ENCODE measurements at regions not wholly inside any gene's neighbourhood (a gene's known extent, or its start where the extent isn't known, plus 50 kb on each side); places are given as distances from the start of the nearest gene placed in this dataset.

GRCh38 chr6:1552296-1552761 lies 57.4 kb upstream of the FOXC1 start:
- DNase-seq (ENCODE audit: low read depth in 2 of 2), result peak; percentile 30 to 42
- H3K4me3 ChIP-seq (replicated peaks in 1 of 2; ENCODE audit: low read depth in 2 of 2, low read length in 2 of 2), result no peak overlapping the region
- TF ChIP-seq, protein P1, sequence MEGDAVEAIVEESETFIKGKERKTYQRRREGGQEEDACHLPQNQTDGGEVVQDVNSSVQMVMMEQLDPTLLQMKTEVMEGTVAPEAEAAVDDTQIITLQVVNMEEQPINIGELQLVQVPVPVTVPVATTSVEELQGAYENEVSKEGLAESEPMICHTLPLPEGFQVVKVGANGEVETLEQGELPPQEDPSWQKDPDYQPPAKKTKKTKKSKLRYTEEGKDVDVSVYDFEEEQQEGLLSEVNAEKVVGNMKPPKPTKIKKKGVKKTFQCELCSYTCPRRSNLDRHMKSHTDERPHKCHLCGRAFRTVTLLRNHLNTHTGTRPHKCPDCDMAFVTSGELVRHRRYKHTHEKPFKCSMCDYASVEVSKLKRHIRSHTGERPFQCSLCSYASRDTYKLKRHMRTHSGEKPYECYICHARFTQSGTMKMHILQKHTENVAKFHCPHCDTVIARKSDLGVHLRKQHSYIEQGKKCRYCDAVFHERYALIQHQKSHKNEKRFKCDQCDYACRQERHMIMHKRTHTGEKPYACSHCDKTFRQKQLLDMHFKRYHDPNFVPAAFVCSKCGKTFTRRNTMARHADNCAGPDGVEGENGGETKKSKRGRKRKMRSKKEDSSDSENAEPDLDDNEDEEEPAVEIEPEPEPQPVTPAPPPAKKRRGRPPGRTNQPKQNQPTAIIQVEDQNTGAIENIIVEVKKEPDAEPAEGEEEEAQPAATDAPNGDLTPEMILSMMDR (IDR thresholded peaks at IDR 0.05; ENCODE audit: low read depth, low read length), result peak; percentile 44

DNA sequence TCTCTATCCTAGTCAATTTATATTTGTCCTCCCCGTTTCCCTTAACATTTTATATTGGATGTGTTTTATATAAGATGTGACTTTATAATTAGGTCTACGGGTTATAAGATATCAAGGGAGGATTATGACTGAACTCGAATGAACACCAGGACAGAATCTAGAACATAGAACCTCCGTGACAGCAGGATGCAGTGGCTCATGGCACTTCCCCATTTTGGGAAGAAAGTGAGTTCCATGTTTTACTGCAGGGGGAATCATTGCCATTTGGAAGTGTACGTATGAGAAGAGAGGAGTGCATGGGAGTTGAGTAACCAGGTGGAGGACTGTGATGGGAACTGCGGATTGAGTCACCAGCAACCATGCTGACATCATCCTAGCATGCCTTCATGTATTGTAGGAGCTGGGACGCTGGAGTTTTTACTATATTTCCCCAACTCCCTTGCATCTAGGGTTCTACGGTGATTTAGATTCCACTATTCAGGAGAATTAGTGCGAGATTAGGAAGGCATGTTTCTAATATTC lies 56.1 kb upstream of the FOXC1 start:
- TF ChIP-seq, protein P1 (IDR thresholded peaks at IDR 0.05; ENCODE audit: low read depth, low read length), result no peak
- peak in 1 of 2 donors; percentile 28 for DNase-seq (ENCODE audit: low read depth in 2 of 2)

DNA sequence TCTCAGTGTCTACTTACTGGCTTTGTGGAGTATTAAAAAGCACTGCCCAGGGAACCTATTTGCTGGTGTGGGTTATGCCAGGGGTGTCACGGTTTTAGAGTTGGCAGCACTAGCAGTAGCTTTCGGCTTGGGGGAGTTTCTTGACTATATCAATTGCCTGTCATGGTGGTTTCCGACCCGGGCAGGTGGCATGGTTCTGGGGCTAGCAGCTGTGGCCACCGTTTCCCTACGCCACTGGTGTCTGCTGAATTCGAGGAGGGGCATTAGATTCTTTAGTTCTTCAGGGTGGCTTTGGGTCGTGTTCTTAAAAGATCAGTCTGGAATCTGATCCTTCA lies 55.6 kb upstream of the FOXC1 start:
- peak overlapping the region in 1 of 2 donors; percentile 65 for H3K4me3 ChIP-seq (replicated peaks in 1 of 2; ENCODE audit: low read depth in 2 of 2, low read length in 2 of 2)
- TF ChIP-seq, protein P1 (IDR thresholded peaks at IDR 0.05; ENCODE audit: low read depth, low read length), result no peak
- no peak for DNase-seq (ENCODE audit: low read depth in 2 of 2)

More for the DNA sequence above, 56.1 kb upstream of the FOXC1 start:
- H3K4me3 ChIP-seq (replicated peaks in 1 of 2; ENCODE audit: low read depth in 2 of 2, low read length in 2 of 2), result no peak overlapping the region

DNA sequence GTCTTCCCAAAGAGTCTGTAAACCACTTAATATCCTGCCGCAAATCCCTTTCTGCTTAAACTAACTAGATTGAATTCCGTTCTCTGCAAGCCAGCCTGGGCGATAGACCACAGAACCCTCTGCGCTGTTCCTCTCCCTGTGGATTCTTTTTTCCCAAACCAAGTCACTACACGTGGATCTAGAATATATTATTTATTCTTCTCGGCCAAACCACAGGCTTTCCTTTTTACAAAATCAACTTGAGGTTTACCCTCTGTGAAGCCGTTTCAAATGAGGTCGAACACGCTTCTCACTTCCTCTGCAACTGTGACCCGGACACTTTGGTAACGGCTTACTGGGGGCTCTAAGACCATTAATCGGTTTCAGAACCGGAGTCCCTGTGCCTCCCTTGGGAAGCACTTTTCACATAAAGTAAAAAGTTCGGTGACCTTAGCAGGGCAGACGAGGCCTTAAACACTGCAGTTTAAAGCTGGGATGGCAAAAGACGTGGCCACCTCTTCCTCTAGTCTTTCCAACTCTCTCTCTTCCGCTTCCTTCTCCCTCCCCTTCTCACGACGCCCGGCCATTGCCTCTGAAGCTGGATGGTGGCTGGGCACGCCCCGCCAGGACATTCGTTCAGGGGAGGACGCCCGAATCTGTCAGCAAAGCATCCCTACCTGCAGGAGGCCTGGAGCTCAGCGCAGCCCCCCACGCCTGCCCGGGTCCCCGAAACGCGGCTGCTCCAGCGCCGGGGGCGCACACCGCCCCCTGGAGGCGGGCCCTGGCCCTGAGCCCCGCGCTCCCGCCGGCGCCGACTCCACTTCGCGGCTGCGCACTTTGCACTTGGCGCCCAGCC lies 55.0 kb upstream of the FOXC1 start:
- TF ChIP-seq, protein P1 (IDR thresholded peaks at IDR 0.05; ENCODE audit: low read depth, low read length), result peak; percentile 32
- peak; percentile 64 to 70 for DNase-seq (ENCODE audit: low read depth in 2 of 2)

DNA sequence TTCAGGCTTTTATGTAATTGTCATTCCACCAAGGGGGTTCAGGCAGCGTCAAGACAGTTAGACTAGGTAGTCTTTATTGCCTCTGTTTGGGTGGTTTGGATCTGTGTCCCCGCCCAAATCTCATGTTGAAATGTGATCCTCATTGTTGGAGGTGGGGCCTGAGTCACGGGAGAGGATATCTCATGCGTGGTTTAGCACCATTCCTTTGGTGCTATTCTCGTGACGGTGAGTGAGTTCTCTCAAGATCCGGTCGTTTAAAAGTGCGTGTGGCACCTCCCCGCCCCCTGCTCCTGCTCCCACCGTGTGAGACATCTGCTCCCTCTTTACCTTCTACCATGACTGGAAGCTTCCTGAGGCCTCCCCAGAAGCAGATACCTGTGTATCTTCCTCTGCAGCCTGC lies 51.3 kb upstream of the FOXC1 start:
- TF ChIP-seq, protein P1 (IDR thresholded peaks at IDR 0.05; ENCODE audit: low read depth, low read length), result no peak
- peak in 1 of 2 donors; percentile 29 for DNase-seq (ENCODE audit: low read depth in 2 of 2)
- no peak overlapping the region for H3K4me3 ChIP-seq (replicated peaks in 1 of 2; ENCODE audit: low read depth in 2 of 2, low read length in 2 of 2)

More for the DNA sequence above, 55.0 kb upstream of the FOXC1 start:
- peak overlapping the region; percentile 57 to 65 for H3K4me3 ChIP-seq (replicated peaks in 1 of 2; ENCODE audit: low read depth in 2 of 2, low read length in 2 of 2)
